GM19328 (cell line): ENCODE measurements at regions not wholly inside any gene's neighbourhood (a gene's known extent, or its start where the extent isn't known, plus 50 kb on each side); places are given as distances from the start of the nearest gene placed in this dataset.
"Not testable (repeated sequence)": the region's sequence is repeated elsewhere in the genome, so short reads cannot be mapped to it uniquely, and the experiment has no call there.

Experiments
- ATAC-seq: cut with Tn5 transposase; IDR thresholded peaks from one replicate; pipeline ENCODE4 v1.9.1; 2021; ENCODE audit warnings: mild to moderate bottlenecking, moderate library complexity; ENCODE audit not compliant: unreplicated experiment

GRCh38 chr6:74534465-74535211 lies 671.2 kb downstream of the COL12A1 start:
- no peak for ATAC-seq

GRCh38 chr6:74519163-74519562 lies 686.7 kb downstream of the COL12A1 start:
- no peak for ATAC-seq

- ATAC-seq = no peak
Measured at GRCh38 chr6:74518035-74518434, 687.8 kb downstream of the COL12A1 start.

GRCh38 chr6:74510878-74511277 lies 695.0 kb downstream of the COL12A1 start:
- no peak for ATAC-seq

GRCh38 chr6:74507649-74508048 lies 698.2 kb downstream of the COL12A1 start:
- ATAC-seq = no peak

- ATAC-seq = no peak
Measured at GRCh38 chr6:74505391-74505790, 700.5 kb downstream of the COL12A1 start.

GRCh38 chr6:74504941-74505340 lies 700.9 kb downstream of the COL12A1 start:
- no peak for ATAC-seq

GRCh38 chr6:74492587-74492986 lies 713.3 kb downstream of the COL12A1 start:
- no peak for ATAC-seq

- ATAC-seq = no peak
Measured at GRCh38 chr6:74491844-74492374, 713.9 kb downstream of the COL12A1 start.

- not testable (repeated sequence) for ATAC-seq
Measured at GRCh38 chr6:74488726-74489125, 717.1 kb downstream of the COL12A1 start.

GRCh38 chr6:74482180-74482579 lies 723.7 kb downstream of the COL12A1 start:
- ATAC-seq = no peak

- no peak for ATAC-seq
Measured at GRCh38 chr6:74480561-74480960, 725.3 kb downstream of the COL12A1 start.

GRCh38 chr6:74479960-74480359 lies 725.9 kb downstream of the COL12A1 start:
- ATAC-seq = no peak

GRCh38 chr6:74479420-74479819 lies 726.4 kb downstream of the COL12A1 start:
- no peak for ATAC-seq

GRCh38 chr6:74474046-74474445 lies 731.8 kb downstream of the COL12A1 start:
- not testable (repeated sequence) for ATAC-seq

- ATAC-seq = not testable (repeated sequence)
Measured at GRCh38 chr6:74468552-74468951, 737.3 kb downstream of the COL12A1 start.

GRCh38 chr6:74467533-74468215 lies 738.2 kb downstream of the COL12A1 start:
- ATAC-seq = no peak

GRCh38 chr6:74466572-74466971 lies 739.3 kb downstream of the COL12A1 start:
- ATAC-seq = no peak

- no peak for ATAC-seq
Measured at GRCh38 chr6:74459260-74459659, 746.6 kb downstream of the COL12A1 start.

- no peak for ATAC-seq
Measured at GRCh38 chr6:74458536-74458935, 747.3 kb downstream of the COL12A1 start.

GRCh38 chr6:74455786-74456185 lies 750.1 kb downstream of the COL12A1 start:
- ATAC-seq = no peak

- ATAC-seq = no peak
Measured at GRCh38 chr6:74451953-74452352, 753.9 kb downstream of the COL12A1 start.
